Sigmoid colon (tissue), 6 donors: ENCODE measurements at regions not wholly inside any gene's neighbourhood (a gene's known extent, or its start where the extent isn't known, plus 50 kb on each side); places are given as distances from the start of the nearest gene placed in this dataset.

Experiments used
- DNase-seq: peaks from one replicate; pipeline ENCODE4 v3.0.0-alpha.2; 2019
- H3K27ac ChIP-seq, 4 donors: fragments of 200-600 bp; sonication (generic); one replicate each; pipeline ENCODE4 v1.5.1; 2016 to 2019; ENCODE audit warnings: mild to moderate bottlenecking in 1 of 4
- H3K27me3 ChIP-seq, 3 donors: fragments of 200-600 bp; sonication (generic); one replicate each; pipeline ENCODE4 v1.5.1; 2019; ENCODE audit warnings: mild to moderate bottlenecking in 1 of 3
- H3K36me3 ChIP-seq, 4 donors: fragments of 200-600 bp; sonication (generic); one replicate each; pipeline ENCODE4 v1.5.1; 2016 to 2019
- H3K4me1 ChIP-seq, 4 donors: fragments of 200-600 bp; sonication (generic); one replicate each; pipeline ENCODE4 v1.5.1; 2017 to 2019
- H3K4me3 ChIP-seq, 4 donors: fragments of 200-600 bp; sonication (generic); one replicate each; pipeline ENCODE4 v1.5.1; 2017 to 2019; ENCODE audit warnings: mild to moderate bottlenecking in 2 of 4, moderate library complexity in 1 of 4
- H3K9me3 ChIP-seq, 4 donors: fragments of 200-600 bp in 3 of 4; sonication (generic) in 3 of 4; one replicate each; pipeline versions ENCODE4 v1.5.1 to v1.6.1; 2013 to 2019
- CTCF ChIP-seq, 4 experiments: fragments of 450-650 bp in 3 of 4; fragments of 200-600 bp in 1 of 4; IDR thresholded peaks; one replicate each; pipeline ENCODE4 v1.5.1; 2016 to 2019; ENCODE audit warnings: antibody characterized with exemption in 4 of 4, mild to moderate bottlenecking in 3 of 4, moderate library complexity in 2 of 4
- EP300 ChIP-seq, 4 donors: sonication (generic); formaldehyde crosslinking; IDR thresholded peaks; one replicate each; pipeline ENCODE4 v1.6.1; 2017; ENCODE audit warnings: antibody characterized with exemption in 4 of 4
- POLR2A ChIP-seq, 2 donors: fragments of 450-650 bp; IDR thresholded peaks; one replicate each; pipeline ENCODE4 v1.6.1; 2016; ENCODE audit warnings: antibody characterized with exemption in 2 of 2, mild to moderate bottlenecking in 2 of 2, moderate library complexity in 2 of 2
- POLR2AphosphoS5 ChIP-seq, 4 donors: sonication (generic); formaldehyde crosslinking; IDR thresholded peaks; one replicate each; pipeline ENCODE4 v1.6.1; 2017; ENCODE audit warnings: antibody characterized with exemption in 4 of 4
- WGBS, 2 donors: extraction: QIAGEN DNeasy Blood & Tissue Kit; methylation state at CpG; one replicate each; pipeline ENCODE4 v1.1.7; 2013; 5-methylcytosine and 5-hydroxymethylcytosine counted together
- intact Hi-C: fragments of 100-400 bp; cut with DNase I; formaldehyde crosslinking; loops from one replicate; pipeline ENCODE4 v1.15.1; 2023
- donor health status: healthy with polysubstance abuse.
- donor health status: healthy.

DNA sequence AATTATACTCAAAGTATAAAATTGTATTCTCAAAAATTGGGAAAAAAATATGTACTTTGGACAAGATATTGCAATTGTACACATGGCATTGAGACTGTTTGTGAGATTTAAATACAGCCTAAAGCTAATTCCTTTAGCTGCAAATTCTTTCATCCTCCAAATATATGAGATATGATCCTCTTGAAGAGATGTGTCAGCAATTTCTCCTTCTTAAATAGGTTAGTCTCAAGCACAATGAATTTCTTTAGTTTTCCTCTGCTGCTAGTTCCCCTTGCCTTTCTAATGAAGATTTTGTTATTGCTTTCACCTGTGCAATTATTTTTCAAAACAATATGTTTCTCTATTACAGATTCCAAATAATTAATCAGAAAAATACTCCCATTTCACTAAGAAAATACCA lies 153.4 kb upstream of the GULP1 start:
- H3K27me3 ChIP-seq = no peaks in the 10 kb centered on the region
- no peak overlapping the region for H3K27ac ChIP-seq
- H3K4me3 ChIP-seq = no peak overlapping the region
- H3K4me1 ChIP-seq = no peaks in the 10 kb centered on the region
- no peaks in the 10 kb centered on the region for H3K9me3 ChIP-seq
- H3K36me3 ChIP-seq = no peaks in the 10 kb centered on the region
- no peak for DNase-seq
- intact Hi-C loops = no loop called here
- TF ChIP-seq CTCF (IDR thresholded peaks at IDR 0.05) (no peak), EP300 (IDR thresholded peaks at IDR 0.05) (no peak), POLR2AphosphoS5 (IDR thresholded peaks at IDR 0.05) (no peak), POLR2A (IDR thresholded peaks at IDR 0.05) (no peak)

- H3K4me3 ChIP-seq = no peak overlapping the region
- H3K27ac ChIP-seq = no peak overlapping the region
- no peaks in the 10 kb centered on the region for H3K36me3 ChIP-seq
- H3K4me1 ChIP-seq = no peaks in the 10 kb centered on the region
- intact Hi-C loops = no loop called here
- no peaks in the 10 kb centered on the region for H3K27me3 ChIP-seq
- DNase-seq = no peak
- H3K9me3 ChIP-seq = no peaks in the 10 kb centered on the region
- TF ChIP-seq EP300 (IDR thresholded peaks at IDR 0.05) = no peak
- no peak for TF ChIP-seq POLR2AphosphoS5 (IDR thresholded peaks at IDR 0.05)
- TF ChIP-seq POLR2A (IDR thresholded peaks at IDR 0.05) = no peak
- no peak for TF ChIP-seq CTCF (IDR thresholded peaks at IDR 0.05)
Measured at GRCh38 chr2:188142088-188142487, 149.6 kb upstream of the GULP1 start.

DNA sequence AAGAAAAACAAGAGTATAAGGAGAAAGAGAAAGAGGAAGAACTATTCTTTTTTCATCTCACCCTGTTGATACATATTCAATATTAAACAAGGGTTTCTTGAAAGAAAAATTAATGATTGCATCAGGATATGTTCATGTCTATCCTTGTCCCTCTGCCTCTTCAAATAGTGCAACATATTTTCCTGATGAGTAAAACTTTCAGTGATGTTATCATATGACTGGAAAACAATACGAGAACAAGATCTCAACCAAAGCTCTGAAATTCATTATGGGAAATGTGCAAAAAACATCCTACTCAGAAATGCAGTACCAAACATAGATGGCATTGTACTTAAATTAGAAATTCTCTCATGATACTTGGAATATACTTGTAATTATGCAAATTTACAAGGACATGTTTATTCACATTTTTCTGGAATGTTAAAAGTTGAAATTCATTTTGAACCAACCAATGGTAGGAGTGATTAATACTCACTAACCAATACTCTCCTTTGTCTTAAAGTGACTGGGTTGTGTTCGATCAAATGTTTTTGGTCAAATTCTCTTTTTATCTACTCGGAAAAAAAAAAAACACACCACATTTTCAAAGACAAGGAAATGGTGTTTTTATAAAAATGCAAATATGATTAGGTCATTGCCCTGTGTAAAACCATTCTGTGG lies 148.9 kb upstream of the GULP1 start:
- H3K4me3 ChIP-seq = no peak overlapping the region
- no peaks in the 10 kb centered on the region for H3K4me1 ChIP-seq
- no peak for DNase-seq
- TF ChIP-seq POLR2A (IDR thresholded peaks at IDR 0.05) = no peak
- TF ChIP-seq POLR2AphosphoS5 (IDR thresholded peaks at IDR 0.05) = no peak
- no peak for TF ChIP-seq EP300 (IDR thresholded peaks at IDR 0.05)
- TF ChIP-seq CTCF (IDR thresholded peaks at IDR 0.05) = no peak
- H3K36me3 ChIP-seq = no peaks in the 10 kb centered on the region
- no peak overlapping the region for H3K27ac ChIP-seq
- H3K9me3 ChIP-seq = no peaks in the 10 kb centered on the region
- no peaks in the 10 kb centered on the region for H3K27me3 ChIP-seq
- 58 to 68% methylated on average over 3 of the region's 3 CpGs for WGBS, 2 donors
- intact Hi-C loops = no loop called here

DNA sequence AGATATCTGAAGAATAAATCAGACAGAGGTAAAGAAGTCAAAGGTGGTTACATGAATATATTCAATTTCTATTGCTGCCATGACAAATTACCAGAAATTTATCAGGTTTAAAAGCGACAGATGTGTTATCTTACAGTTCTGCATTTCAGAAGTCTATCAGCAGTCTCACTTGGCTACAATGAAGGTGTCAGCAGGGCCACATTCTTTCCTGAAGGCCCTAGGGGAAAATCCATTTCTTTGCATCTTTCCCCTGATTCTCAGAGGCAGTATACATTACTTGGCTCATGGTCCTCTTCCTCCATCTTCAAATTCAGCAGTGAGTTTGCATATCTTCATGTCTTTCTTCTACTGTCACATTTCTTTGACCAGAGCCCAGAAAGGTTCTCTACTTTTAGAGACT lies 145.8 kb upstream of the GULP1 start:
- H3K4me1 ChIP-seq = no peaks in the 10 kb centered on the region
- no peaks in the 10 kb centered on the region for H3K9me3 ChIP-seq
- DNase-seq = no peak
- H3K27ac ChIP-seq = no peak overlapping the region
- no peak overlapping the region for H3K4me3 ChIP-seq
- WGBS, 2 donors = 0 to 44% methylated on average over 1 of the region's 1 CpG
- intact Hi-C loops = no loop called here
- no peaks in the 10 kb centered on the region for H3K36me3 ChIP-seq
- TF ChIP-seq CTCF (IDR thresholded peaks at IDR 0.05) (no peak), POLR2A (IDR thresholded peaks at IDR 0.05) (no peak), POLR2AphosphoS5 (IDR thresholded peaks at IDR 0.05) (no peak), EP300 (IDR thresholded peaks at IDR 0.05) (no peak)
- H3K27me3 ChIP-seq = no peaks in the 10 kb centered on the region

DNA sequence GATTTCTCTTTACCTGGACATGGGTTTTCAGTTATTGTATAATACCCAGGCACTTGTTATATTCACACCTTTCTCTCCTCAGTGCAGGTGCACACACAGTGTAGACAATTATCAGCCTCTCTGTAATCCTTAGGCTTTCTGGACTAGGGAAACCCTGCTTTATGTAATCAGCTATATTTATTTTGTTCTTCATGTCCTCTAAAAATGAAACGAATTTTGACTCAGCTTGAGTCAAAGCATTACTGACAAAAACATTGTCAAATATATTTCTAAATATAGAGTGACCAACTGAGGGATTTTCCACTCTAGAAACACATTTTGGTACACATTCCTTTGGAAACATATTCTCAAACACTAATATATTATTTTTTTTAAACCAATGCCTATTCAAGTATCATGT lies 144.8 kb upstream of the GULP1 start:
- H3K4me3 ChIP-seq = no peak overlapping the region
- no peak for DNase-seq
- 10 to 32% methylated on average over 1 of the region's 1 CpG for WGBS, 2 donors
- intact Hi-C loops = no loop called here
- H3K9me3 ChIP-seq = no peaks in the 10 kb centered on the region
- H3K36me3 ChIP-seq = no peaks in the 10 kb centered on the region
- H3K4me1 ChIP-seq = no peaks in the 10 kb centered on the region
- H3K27me3 ChIP-seq = no peaks in the 10 kb centered on the region
- H3K27ac ChIP-seq = no peak overlapping the region
- no peak for TF ChIP-seq EP300 (IDR thresholded peaks at IDR 0.05)
